Spleen (tissue), 11 donors: ENCODE measurements at regions not wholly inside any gene's neighbourhood (a gene's known extent, or its start where the extent isn't known, plus 50 kb on each side); places are given as distances from the start of the nearest gene placed in this dataset.
A peak's percentile ranks its signal among the peaks of the same experiment; 100 is the strongest.

Source experiments
- DNase-seq: peaks from one replicate; pipeline ENCODE4 v3.0.0-alpha.2; 2020
- H3K27ac ChIP-seq, 8 donors: fragments of 200-600 bp; sonication (generic) in 7 of 8; 1 replicate in 4 of 8; 2 replicates in 4 of 8; pipeline versions ENCODE4 v1.5.0 to v1.8.0; 2016 to 2021; ENCODE audit warnings: inconsistent platforms in 4 of 8, mild to moderate bottlenecking in 4 of 8, moderate library complexity in 1 of 8
- H3K27me3 ChIP-seq, 7 donors: fragments of 200-600 bp; sonication (generic) in 6 of 7; replicated peaks in 1 of 7; 1 replicate in 4 of 7; 2 replicates in 3 of 7; pipeline versions ENCODE4 v1.5.0 to v1.8.0; 2016 to 2021; ENCODE audit warnings: inconsistent platforms in 3 of 7, mild to moderate bottlenecking in 1 of 7
- H3K36me3 ChIP-seq, 6 donors: fragments of 200-600 bp; sonication (generic) in 5 of 6; 1 replicate in 4 of 6; 2 replicates in 2 of 6; pipeline versions ENCODE4 v1.5.0 to v1.8.0; 2016 to 2021; ENCODE audit warnings: inconsistent platforms in 2 of 6
- H3K4me1 ChIP-seq, 6 donors: fragments of 200-600 bp; sonication (generic) in 5 of 6; 1 replicate in 3 of 6; 2 replicates in 3 of 6; pipeline versions ENCODE4 v1.5.0 to v1.8.0; 2016 to 2021; ENCODE audit warnings: inconsistent platforms in 3 of 6
- H3K4me3 ChIP-seq, 8 donors: fragments of 200-600 bp; sonication (generic) in 7 of 8; 1 replicate in 4 of 8; 2 replicates in 4 of 8; pipeline versions ENCODE4 v1.5.0 to v1.8.0; 2016 to 2021; ENCODE audit warnings: inconsistent platforms in 4 of 8, mild to moderate bottlenecking in 4 of 8, moderate library complexity in 2 of 8
- H3K9me3 ChIP-seq, 8 donors: fragments of 200-600 bp; sonication (generic) in 7 of 8; 1 replicate in 4 of 8; 2 replicates in 4 of 8; pipeline versions ENCODE4 v1.5.0 to v1.8.0; 2016 to 2021; ENCODE audit warnings: inconsistent platforms in 4 of 8
- POLR2A ChIP-seq, 3 donors: fragments of 450-650 bp; IDR thresholded peaks; one replicate each; pipeline ENCODE4 v1.5.1; 2017; ENCODE audit warnings: antibody characterized with exemption in 3 of 3, mild to moderate bottlenecking in 1 of 3
- POLR2AphosphoS5 ChIP-seq, 3 donors: sonication (generic); formaldehyde crosslinking; IDR thresholded peaks; one replicate each; pipeline ENCODE4 v1.5.1; 2017; ENCODE audit warnings: antibody characterized with exemption in 3 of 3
- WGBS, 5 donors: extraction: QIAGEN DNeasy Blood & Tissue Kit in 3 of 5; methylation state at CpG; one replicate each; pipeline versions ENCODE4 v1.1.5 to v1.1.7; 2013 to 2018; 5-methylcytosine and 5-hydroxymethylcytosine counted together
- intact Hi-C: fragments of 100-400 bp; cut with DNase I; formaldehyde crosslinking; loops from one replicate; pipeline ENCODE4 v1.15.0; 2023; ENCODE audit warnings: low total_unique reads
- TF ChIP-seq, protein P1 (sequence below), 11 experiments: fragments of 200-600 bp in 7 of 11; fragments of 450-650 bp in 4 of 11; sonication (generic) in 4 of 11; IDR thresholded peaks in 8 of 11; conservative IDR thresholded peaks in 3 of 11; 1 replicate in 7 of 11; 2 replicates in 4 of 11; pipeline versions ENCODE4 v1.4.0 to v1.8.0; 2016 to 2021; ENCODE audit warnings: antibody characterized with exemption in 11 of 11, inconsistent platforms in 4 of 11, mild to moderate bottlenecking in 1 of 11
- donor health status: healthy with polysubstance abuse.
- donor health status: DM: no; HTN: no; CAD: no; lungs with moderate emphysema.
- donor health status: DM: no; HTN: no; CAD: no.
- donor health status: Bipolar disorder and iron deficiency.
- donor health status: healthy.
- donor health status: DM: no; HTN: no; CAD: no.
- donor health status: DM: yes; HTN: yes; CAD: no.

DNA sequence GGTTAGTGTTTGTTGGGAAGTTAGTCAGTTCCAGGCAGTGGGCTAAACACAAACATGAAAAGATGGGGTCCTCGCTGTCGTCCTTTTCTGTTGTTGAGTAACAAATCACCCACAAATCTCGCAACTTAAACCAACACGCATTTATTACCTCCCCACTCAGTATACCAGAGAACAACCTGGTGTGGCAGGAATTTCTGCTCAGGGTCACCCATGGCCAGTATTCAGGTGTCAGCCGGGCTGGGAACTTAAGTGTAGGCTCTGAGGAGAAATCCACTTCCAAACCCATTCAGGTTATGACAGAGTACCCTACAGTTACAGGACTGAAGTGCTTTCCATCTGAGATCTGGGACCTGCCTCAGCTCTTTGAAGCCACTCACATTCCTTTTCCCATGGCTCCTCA lies 73.6 kb upstream of the SP4 start:
- Histone ChIP-seq H3K27ac (peak overlapping the region in 7 of 8 donors; percentile 40 to 85 (median 79)), H3K27me3 (no peaks in the 10 kb centered on the region)
- 64 to 92% (median 82%) methylated on average over 5 of the region's 5 CpGs for WGBS, 5 donors

DNA sequence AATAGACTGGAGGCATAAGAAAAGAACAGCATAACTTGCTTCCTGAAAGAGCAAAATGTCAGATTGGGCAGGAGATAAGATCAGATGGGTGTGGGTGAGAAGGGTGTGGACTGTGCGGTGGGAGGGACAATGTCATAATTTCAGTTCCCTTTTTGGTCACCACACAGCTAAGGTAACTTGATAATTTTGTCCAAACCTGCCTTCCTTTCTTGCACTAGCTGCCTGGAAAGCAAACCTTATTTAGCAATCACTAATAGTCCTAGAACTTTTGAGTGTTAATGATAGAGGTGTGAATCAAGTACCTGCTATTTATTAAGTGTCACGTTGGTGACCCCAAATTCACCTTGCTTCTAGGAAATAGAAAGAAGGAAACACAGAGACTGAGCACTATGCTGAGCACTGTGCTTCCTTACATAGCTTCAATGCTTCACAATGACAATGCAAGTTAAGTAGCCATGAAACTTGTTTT lies 72.4 kb upstream of the SP4 start:
- peaks cover 6 to 75% (median 48%) of the 10 kb centered on the region in 6 donors for H3K4me1 ChIP-seq
- H3K4me3 ChIP-seq = peak overlapping the region in 1 of 8 donors; percentile 3
- H3K27ac ChIP-seq = peak overlapping the region in 7 of 8 donors; percentile 58 to 85 (median 79)
- H3K9me3 ChIP-seq = no peaks in the 10 kb centered on the region
- no peak for DNase-seq
- no peaks in the 10 kb centered on the region for H3K27me3 ChIP-seq
- intact Hi-C loops = no loop called here
- TF ChIP-seq, protein P1, sequence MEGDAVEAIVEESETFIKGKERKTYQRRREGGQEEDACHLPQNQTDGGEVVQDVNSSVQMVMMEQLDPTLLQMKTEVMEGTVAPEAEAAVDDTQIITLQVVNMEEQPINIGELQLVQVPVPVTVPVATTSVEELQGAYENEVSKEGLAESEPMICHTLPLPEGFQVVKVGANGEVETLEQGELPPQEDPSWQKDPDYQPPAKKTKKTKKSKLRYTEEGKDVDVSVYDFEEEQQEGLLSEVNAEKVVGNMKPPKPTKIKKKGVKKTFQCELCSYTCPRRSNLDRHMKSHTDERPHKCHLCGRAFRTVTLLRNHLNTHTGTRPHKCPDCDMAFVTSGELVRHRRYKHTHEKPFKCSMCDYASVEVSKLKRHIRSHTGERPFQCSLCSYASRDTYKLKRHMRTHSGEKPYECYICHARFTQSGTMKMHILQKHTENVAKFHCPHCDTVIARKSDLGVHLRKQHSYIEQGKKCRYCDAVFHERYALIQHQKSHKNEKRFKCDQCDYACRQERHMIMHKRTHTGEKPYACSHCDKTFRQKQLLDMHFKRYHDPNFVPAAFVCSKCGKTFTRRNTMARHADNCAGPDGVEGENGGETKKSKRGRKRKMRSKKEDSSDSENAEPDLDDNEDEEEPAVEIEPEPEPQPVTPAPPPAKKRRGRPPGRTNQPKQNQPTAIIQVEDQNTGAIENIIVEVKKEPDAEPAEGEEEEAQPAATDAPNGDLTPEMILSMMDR (IDR thresholded peaks at IDR 0.05 in 8 of 11, conservative IDR thresholded peaks at IDR 0.05 in 3 of 11) = no peak
- peak in 1 of 3 donors; percentile 62 for TF ChIP-seq POLR2AphosphoS5 (IDR thresholded peaks at IDR 0.05)
- WGBS, 5 donors = 15 to 32% (median 22%) methylated on average over 2 of the region's 2 CpGs
- H3K36me3 ChIP-seq = no peaks in the 10 kb centered on the region

More for the DNA sequence above, 73.6 kb upstream of the SP4 start:
- Histone ChIP-seq H3K9me3 (no peaks in the 10 kb centered on the region), H3K36me3 (no peaks in the 10 kb centered on the region), H3K4me1 (peaks cover 6 to 75% (median 48%) of the 10 kb centered on the region in 6 donors), H3K4me3 (no peak overlapping the region)
- intact Hi-C loops = no loop called here
- no peak for DNase-seq
- TF ChIP-seq, protein P1 (IDR thresholded peaks at IDR 0.05 in 8 of 11, conservative IDR thresholded peaks at IDR 0.05 in 3 of 11) = no peak
- TF ChIP-seq POLR2A (IDR thresholded peaks at IDR 0.05) (no peak), POLR2AphosphoS5 (IDR thresholded peaks at IDR 0.05) (no peak)

DNA sequence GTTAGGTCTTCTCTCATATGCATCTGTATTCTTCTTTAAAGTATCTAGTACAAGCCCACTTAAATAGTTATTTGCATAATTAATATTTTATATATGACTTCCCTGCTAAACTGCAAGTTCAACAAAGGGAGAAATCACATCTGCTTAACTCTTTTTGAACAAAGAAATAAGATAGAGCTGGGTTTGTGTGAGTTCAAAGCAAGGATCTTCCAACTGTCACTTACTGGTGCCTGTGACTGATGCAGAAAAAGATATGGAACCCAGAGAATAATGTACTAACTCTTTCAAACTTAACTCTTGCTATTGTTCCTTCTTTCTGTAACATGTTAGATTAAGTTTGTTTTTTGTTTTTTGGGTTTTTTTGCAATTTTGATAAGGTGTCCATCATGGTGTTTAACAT lies 71.3 kb upstream of the SP4 start:
- no peak for DNase-seq
- H3K27me3 ChIP-seq = no peaks in the 10 kb centered on the region
- no peaks in the 10 kb centered on the region for H3K36me3 ChIP-seq
- no peak overlapping the region for H3K4me3 ChIP-seq
- intact Hi-C loops = no loop called here
- peak overlapping the region in 4 of 8 donors; percentile 79 to 85 (median 80) for H3K27ac ChIP-seq
- H3K4me1 ChIP-seq = peaks cover 6 to 74% (median 48%) of the 10 kb centered on the region in 6 donors
- TF ChIP-seq, protein P1 (IDR thresholded peaks at IDR 0.05 in 8 of 11, conservative IDR thresholded peaks at IDR 0.05 in 3 of 11) = no peak
- TF ChIP-seq POLR2A (IDR thresholded peaks at IDR 0.05) (no peak), POLR2AphosphoS5 (IDR thresholded peaks at IDR 0.05) (no peak)
- H3K9me3 ChIP-seq = no peaks in the 10 kb centered on the region

DNA sequence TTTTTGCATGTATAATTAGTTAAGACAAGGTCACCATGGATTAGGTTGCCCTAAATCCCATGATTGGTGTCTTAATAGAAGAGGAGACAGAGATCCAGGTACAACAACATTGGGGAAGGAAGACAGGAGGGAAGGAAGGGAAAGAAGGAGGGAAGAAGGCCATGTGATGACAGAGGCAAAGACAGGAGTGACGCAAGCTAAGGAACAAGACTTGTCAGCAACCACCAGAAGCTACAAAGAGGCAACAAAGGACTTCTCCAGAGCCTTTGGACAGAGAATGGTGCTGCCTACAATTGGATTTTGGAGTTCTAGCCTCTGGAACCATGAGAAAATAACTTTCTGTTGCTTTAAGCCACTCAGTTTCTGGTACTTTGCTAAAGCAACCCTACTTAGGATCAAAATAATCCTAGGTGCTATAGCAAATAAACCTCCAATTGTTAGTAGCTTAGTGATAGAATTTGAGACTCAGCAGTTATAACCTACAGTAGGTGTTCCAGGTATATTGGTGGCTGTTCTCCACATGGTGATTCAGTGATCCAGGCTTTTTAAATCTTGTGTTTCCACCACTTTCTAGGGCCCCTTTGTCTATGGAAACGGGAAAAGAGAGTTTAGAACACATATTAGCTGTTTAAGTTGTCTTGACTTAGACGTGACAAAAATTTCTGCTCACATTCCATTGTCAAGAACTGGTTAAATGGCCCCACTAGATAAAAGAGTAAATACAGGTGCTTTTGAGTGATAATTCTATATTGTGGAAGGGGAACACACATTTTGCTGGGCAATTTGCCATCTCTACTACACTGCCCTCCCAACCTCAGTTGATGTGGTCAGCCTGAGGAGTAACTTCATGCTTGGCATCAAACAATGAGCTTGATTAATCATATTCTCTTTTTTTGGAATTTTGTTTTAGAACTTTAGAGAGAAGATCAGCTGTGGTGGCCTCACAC lies 70.5 kb upstream of the SP4 start:
- WGBS, 5 donors = 68 to 88% (median 79%) methylated on average over 3 of the region's 3 CpGs
- Histone ChIP-seq H3K36me3 (no peaks in the 10 kb centered on the region), H3K9me3 (no peaks in the 10 kb centered on the region), H3K27me3 (no peaks in the 10 kb centered on the region), H3K4me1 (peaks cover 4 to 66% (median 43%) of the 10 kb centered on the region in 6 donors), H3K4me3 (no peak overlapping the region), H3K27ac (peak overlapping the region in 4 of 8 donors; percentile 56 to 85 (median 79))
- intact Hi-C loops = no loop called here
- DNase-seq = no peak
- TF ChIP-seq, protein P1 (IDR thresholded peaks at IDR 0.05 in 8 of 11, conservative IDR thresholded peaks at IDR 0.05 in 3 of 11) = no peak
- TF ChIP-seq POLR2A (IDR thresholded peaks at IDR 0.05) = no peak
- TF ChIP-seq POLR2AphosphoS5 (IDR thresholded peaks at IDR 0.05) = no peak
